Activated CD8-positive, alpha-beta T cell treated with anti-CD3 and anti-CD28 coated beads for 36 hours (primary cell): ENCODE measurements at regions not wholly inside any gene's neighbourhood (a gene's known extent, or its start where the extent isn't known, plus 50 kb on each side); places are given as distances from the start of the nearest gene placed in this dataset.

ENCODE experiments used
- ATAC-seq: fragments of 200-7000 bp; cut with Tn5 transposase; one replicate; pipeline ENCODE4 v1.10.0; 2021; ENCODE audit warnings: mild to moderate bottlenecking, moderate library complexity
- CTCF ChIA-PET: fragments of 350-600 bp; sonication (Branson Sonifier 250); formaldehyde crosslinking; loops from one replicate; lab custom pipeline; 2021; ENCODE audit warnings: antibody characterized with exemption; lab: Charles Lee
- POLR2A ChIA-PET: fragments of 350-600 bp; sonication (Branson Sonifier 250); formaldehyde crosslinking; loops from one replicate; lab custom pipeline; 2021; ENCODE audit warnings: antibody characterized with exemption; lab: Charles Lee
- DNase-seq: peaks from one replicate; pipeline ENCODE4 v3.0.0-alpha.2; 2020
- H3K27ac Mint-ChIP-seq: one replicate; pipeline ENCODE4 v1.8.0; 2021; ENCODE audit warnings: mild to moderate bottlenecking, mixed read lengths
- H3K27me3 Mint-ChIP-seq: one replicate; pipeline ENCODE4 v1.8.0; 2021; ENCODE audit warnings: mixed read lengths
- H3K36me3 Mint-ChIP-seq: one replicate; pipeline ENCODE4 v1.8.0; 2021; ENCODE audit warnings: low read depth, mixed read lengths
- H3K4me1 Mint-ChIP-seq: one replicate; pipeline ENCODE4 v1.8.0; 2021; ENCODE audit warnings: low read depth, mixed read lengths
- H3K4me3 Mint-ChIP-seq: one replicate; pipeline ENCODE4 v1.8.0; 2021; ENCODE audit warnings: mild to moderate bottlenecking, moderate library complexity, mixed read lengths
- H3K9me3 Mint-ChIP-seq: one replicate; pipeline ENCODE4 v1.8.0; 2021; ENCODE audit warnings: mixed read lengths
- intact Hi-C: fragments of 100-400 bp; cut with micrococcal nuclease; formaldehyde crosslinking; loops from one replicate; pipeline ENCODE4 v1.10.0; 2022
- TF ChIP-seq, protein P1 (sequence below): fragments of 200-600 bp; IDR thresholded peaks from one replicate; pipeline ENCODE4 v1.8.0; 2022; ENCODE audit warnings: antibody characterized with exemption, mild to moderate bottlenecking

- POLR2A ChIA-PET: no interaction called here
Observed at GRCh38 chr3:194072097-194072428, 63.9 kb upstream of the HES1 start.

DNA sequence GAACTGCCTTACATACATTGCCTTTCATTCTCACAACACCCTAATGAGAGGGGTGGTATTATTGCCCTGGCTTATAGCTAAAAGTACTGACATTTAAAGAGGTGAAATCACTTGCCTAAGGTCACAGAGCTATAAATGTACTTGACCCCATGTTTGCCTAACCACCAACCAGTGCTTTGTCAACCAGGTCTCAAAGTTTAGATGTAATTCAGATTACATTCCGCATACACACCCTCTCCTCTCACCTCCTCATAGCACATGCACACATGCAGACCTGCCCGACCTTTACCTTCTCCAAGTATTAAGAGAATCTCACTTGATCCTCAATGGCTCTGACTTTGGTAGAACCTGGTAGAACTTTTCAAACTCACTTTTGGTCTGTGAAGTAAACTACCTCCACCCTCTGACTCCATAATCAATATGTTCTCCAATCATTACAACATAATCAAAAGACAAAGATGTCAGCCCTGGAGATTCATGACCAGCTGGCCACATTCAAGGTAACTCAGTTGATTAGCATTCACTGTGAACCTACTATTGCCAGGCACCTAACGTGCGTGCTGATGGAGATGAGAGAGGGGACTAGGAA lies 63.2 kb upstream of the HES1 start:
- POLR2A ChIA-PET: no interaction called here
- H3K27me3 Mint-ChIP-seq: peaks cover 49% of the 10 kb centered on the region
- TF ChIP-seq, protein P1, sequence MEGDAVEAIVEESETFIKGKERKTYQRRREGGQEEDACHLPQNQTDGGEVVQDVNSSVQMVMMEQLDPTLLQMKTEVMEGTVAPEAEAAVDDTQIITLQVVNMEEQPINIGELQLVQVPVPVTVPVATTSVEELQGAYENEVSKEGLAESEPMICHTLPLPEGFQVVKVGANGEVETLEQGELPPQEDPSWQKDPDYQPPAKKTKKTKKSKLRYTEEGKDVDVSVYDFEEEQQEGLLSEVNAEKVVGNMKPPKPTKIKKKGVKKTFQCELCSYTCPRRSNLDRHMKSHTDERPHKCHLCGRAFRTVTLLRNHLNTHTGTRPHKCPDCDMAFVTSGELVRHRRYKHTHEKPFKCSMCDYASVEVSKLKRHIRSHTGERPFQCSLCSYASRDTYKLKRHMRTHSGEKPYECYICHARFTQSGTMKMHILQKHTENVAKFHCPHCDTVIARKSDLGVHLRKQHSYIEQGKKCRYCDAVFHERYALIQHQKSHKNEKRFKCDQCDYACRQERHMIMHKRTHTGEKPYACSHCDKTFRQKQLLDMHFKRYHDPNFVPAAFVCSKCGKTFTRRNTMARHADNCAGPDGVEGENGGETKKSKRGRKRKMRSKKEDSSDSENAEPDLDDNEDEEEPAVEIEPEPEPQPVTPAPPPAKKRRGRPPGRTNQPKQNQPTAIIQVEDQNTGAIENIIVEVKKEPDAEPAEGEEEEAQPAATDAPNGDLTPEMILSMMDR: no peak
- H3K36me3 Mint-ChIP-seq: no peaks in the 10 kb centered on the region
- no peak for ATAC-seq
- no peak overlapping the region for H3K4me3 Mint-ChIP-seq
- H3K4me1 Mint-ChIP-seq: peaks cover 12% of the 10 kb centered on the region
- H3K27ac Mint-ChIP-seq: no peak overlapping the region
- no peak for DNase-seq
- CTCF ChIA-PET: interaction anchor here (0.9 kb wide), 1 partner anchor 243 kb away, joined by 5 read pairs; no protein-coding TSS in a partner anchor
- intact Hi-C loops: no loop called here
- H3K9me3 Mint-ChIP-seq: peaks cover 9% of the 10 kb centered on the region

More at GRCh38 chr3:194072097-194072428, 63.9 kb upstream of the HES1 start:
- H3K36me3 Mint-ChIP-seq: no peaks in the 10 kb centered on the region
- DNase-seq (peak; percentile 43), ATAC-seq (no peak)
- H3K4me3 Mint-ChIP-seq: no peak overlapping the region
- H3K27ac Mint-ChIP-seq: no peak overlapping the region
- intact Hi-C loops: no loop called here
- H3K27me3 Mint-ChIP-seq: peaks cover 50% of the 10 kb centered on the region
- CTCF ChIA-PET: no interaction called here
- peaks cover 14% of the 10 kb centered on the region for H3K9me3 Mint-ChIP-seq
- TF ChIP-seq, protein P1: no peak
- H3K4me1 Mint-ChIP-seq: peaks cover 12% of the 10 kb centered on the region

GRCh38 chr3:194073926-194074325 lies 62.0 kb upstream of the HES1 start:
- POLR2A ChIA-PET: no interaction called here
- CTCF ChIA-PET: interaction anchor here (0.9 kb wide), 1 partner anchor 242 kb away, joined by 5 read pairs; no protein-coding TSS in a partner anchor
- TF ChIP-seq, protein P1: no peak
- Mint-ChIP-seq H3K9me3 (peaks cover 4% of the 10 kb centered on the region), H3K27me3 (peaks cover 48% of the 10 kb centered on the region), H3K27ac (no peak overlapping the region), H3K36me3 (no peaks in the 10 kb centered on the region), H3K4me1 (peaks cover 12% of the 10 kb centered on the region), H3K4me3 (no peak overlapping the region)
- no peak for DNase-seq
- intact Hi-C loops: no loop called here
- no peak for ATAC-seq

DNA sequence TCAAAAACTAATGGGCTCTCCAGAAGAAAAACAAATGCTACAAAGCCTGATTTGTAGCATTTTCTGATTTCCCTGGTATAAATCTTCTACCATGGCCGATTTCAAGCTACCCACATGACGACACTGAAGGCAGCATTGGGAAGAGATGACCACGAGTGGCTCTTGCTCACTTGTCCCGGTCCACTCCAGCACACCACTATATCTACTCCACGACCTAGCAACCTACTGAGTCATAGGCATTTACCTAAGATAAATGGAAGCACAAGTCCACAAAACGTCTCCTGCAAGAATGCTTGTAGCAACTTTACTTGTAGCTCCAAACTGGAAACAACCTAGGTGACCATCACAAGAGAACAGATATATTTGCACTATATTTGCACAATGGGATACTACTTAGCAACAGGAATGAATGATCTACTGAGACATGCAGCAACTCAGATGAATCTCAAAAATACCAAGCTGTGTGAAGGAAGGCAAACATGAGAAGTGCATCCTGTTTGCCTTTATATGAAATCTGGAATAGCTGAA lies 60.8 kb upstream of the HES1 start:
- H3K27ac Mint-ChIP-seq: no peak overlapping the region
- peaks cover 8% of the 10 kb centered on the region for H3K4me1 Mint-ChIP-seq
- peaks cover 37% of the 10 kb centered on the region for H3K27me3 Mint-ChIP-seq
- ChIA-PET CTCF (no interaction called here), POLR2A (no interaction called here)
- ATAC-seq (no peak), DNase-seq (no peak)
- TF ChIP-seq, protein P1: no peak
- H3K4me3 Mint-ChIP-seq: no peak overlapping the region
- H3K9me3 Mint-ChIP-seq: no peaks in the 10 kb centered on the region
- H3K36me3 Mint-ChIP-seq: no peaks in the 10 kb centered on the region
- intact Hi-C loops: no loop called here

DNA sequence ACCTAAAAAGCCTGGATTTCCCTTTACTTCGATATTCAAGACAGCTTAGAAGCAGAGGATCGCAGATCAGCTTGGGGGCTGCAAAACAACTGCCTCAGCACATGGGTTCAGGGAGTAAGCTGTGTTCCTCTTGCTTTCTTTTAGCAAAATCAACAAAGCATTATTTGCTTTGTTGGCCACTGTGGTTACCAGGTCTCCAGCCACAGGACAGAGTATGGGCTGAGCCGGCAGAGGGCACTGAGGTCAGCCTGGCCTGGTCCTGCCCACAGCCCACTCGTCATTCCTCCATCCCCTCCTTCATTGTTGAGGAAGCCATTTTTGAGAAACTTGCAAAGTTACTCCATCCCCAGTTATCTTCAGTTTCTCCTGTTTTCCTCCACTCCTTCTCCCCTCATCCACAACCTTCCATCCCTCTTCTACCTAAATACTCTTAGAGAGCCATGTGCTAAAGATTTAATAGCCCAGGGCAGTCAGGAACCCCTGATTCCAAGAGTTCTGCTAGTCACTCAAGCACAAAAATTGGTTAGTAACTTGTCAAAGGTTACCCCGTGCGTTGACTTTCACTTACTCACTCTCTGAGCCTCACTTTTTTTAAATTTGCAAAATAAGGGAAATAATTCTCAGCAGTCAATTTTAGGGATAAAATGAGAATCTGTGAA lies 60.0 kb upstream of the HES1 start:
- H3K27me3 Mint-ChIP-seq: peaks cover 37% of the 10 kb centered on the region
- POLR2A ChIA-PET: no interaction called here
- no peak overlapping the region for H3K27ac Mint-ChIP-seq
- H3K4me1 Mint-ChIP-seq: peaks cover 6% of the 10 kb centered on the region
- DNase-seq (no peak), ATAC-seq (no peak)
- CTCF ChIA-PET: no interaction called here
- intact Hi-C loops: no loop called here
- H3K4me3 Mint-ChIP-seq: no peak overlapping the region
- TF ChIP-seq, protein P1: no peak
- no peaks in the 10 kb centered on the region for H3K9me3 Mint-ChIP-seq
- H3K36me3 Mint-ChIP-seq: no peaks in the 10 kb centered on the region
